ENCODE measurements at regions not wholly inside any gene's neighbourhood (a gene's known extent, or its start where the extent isn't known, plus 50 kb on each side); places are given as distances from the start of the nearest gene placed in this dataset.

GRCh38 chr11:96465512-96465911 is 75.7 kb downstream of the JRKL start:
- no peak for TF ChIP-seq NR2F2 (IDR thresholded peaks at IDR 0.05)
- TF ChIP-seq FOXA2 (IDR thresholded peaks at IDR 0.05), result no peak
- TF ChIP-seq JUND (IDR thresholded peaks at IDR 0.05), result no peak
- no peak for TF ChIP-seq SP1 (IDR thresholded peaks at IDR 0.05)
- no peak for TF ChIP-seq ATF3 (IDR thresholded peaks at IDR 0.05)
- no peak for TF ChIP-seq TAF1 (conservative IDR thresholded peaks at IDR 0.05)
- TF ChIP-seq GABPA (IDR thresholded peaks at IDR 0.05 in 1 of 2, conservative IDR thresholded peaks at IDR 0.05 in 1 of 2), result no peak
- Histone ChIP-seq H3K9ac (ENCODE audit: low read depth in 1 of 2, low read length in 2 of 2) (no peak overlapping the region), H3K27me3 (ENCODE audit: control insufficient read depth in 4 of 4, insufficient read depth in 4 of 4, low read length in 3 of 4) (no peaks in the 10 kb centered on the region), H3K9me3 (ENCODE audit: control insufficient read depth in 4 of 4, low read length in 3 of 4) (no peaks in the 10 kb centered on the region), H3K36me3 (ENCODE audit: control insufficient read depth in 4 of 4, insufficient read depth in 3 of 4, low read depth in 1 of 4, low read length in 3 of 4) (no peaks in the 10 kb centered on the region), H3K27ac (ENCODE audit: low read depth in 1 of 2, low read length in 2 of 2) (no peak overlapping the region), H3K4me3 (ENCODE audit: low read depth in 1 of 3, low read length in 3 of 3) (no peak overlapping the region), H3K4me1 (ENCODE audit: control insufficient read depth in 4 of 4, insufficient read depth in 4 of 4, low read length in 3 of 4) (peaks cover 0 to 2% (median 1%) of the 10 kb centered on the region in 4 donors)
- DNase-seq (ENCODE audit: low spot score), result no peak
- WGBS, result 42% methylated on average over 3 of the region's 3 CpGs

- Histone ChIP-seq H3K9ac (ENCODE audit: low read depth in 1 of 2, low read length in 2 of 2) (no peak overlapping the region), H3K27ac (ENCODE audit: low read depth in 1 of 2, low read length in 2 of 2) (no peak overlapping the region), H3K36me3 (ENCODE audit: control insufficient read depth in 4 of 4, insufficient read depth in 3 of 4, low read depth in 1 of 4, low read length in 3 of 4) (no peaks in the 10 kb centered on the region), H3K27me3 (ENCODE audit: control insufficient read depth in 4 of 4, insufficient read depth in 4 of 4, low read length in 3 of 4) (no peaks in the 10 kb centered on the region), H3K4me3 (ENCODE audit: low read depth in 1 of 3, low read length in 3 of 3) (no peak overlapping the region), H3K9me3 (ENCODE audit: control insufficient read depth in 4 of 4, low read length in 3 of 4) (no peaks in the 10 kb centered on the region), H3K4me1 (ENCODE audit: control insufficient read depth in 4 of 4, insufficient read depth in 4 of 4, low read length in 3 of 4) (peaks cover 0 to 2% (median 1%) of the 10 kb centered on the region in 4 donors)
- TF ChIP-seq TAF1 (conservative IDR thresholded peaks at IDR 0.05) (no peak), FOXA1 (IDR thresholded peaks at IDR 0.05) (no peak), MAX (IDR thresholded peaks at IDR 0.05) (no peak), HNF4A (conservative IDR thresholded peaks at IDR 0.05) (no peak), RAD21 (IDR thresholded peaks at IDR 0.05) (no peak), SP1 (IDR thresholded peaks at IDR 0.05) (no peak), ZBTB33 (IDR thresholded peaks at IDR 0.05) (no peak), FOXA2 (IDR thresholded peaks at IDR 0.05) (no peak), HNF4G (IDR thresholded peaks at IDR 0.05) (no peak), REST (IDR thresholded peaks at IDR 0.05) (no peak), RXRA (IDR thresholded peaks at IDR 0.05) (no peak)
- DNase-seq (ENCODE audit: low spot score), result no peak
- over 99% methylated on average over 2 of the region's 2 CpGs for WGBS
Observed at GRCh38 chr11:96466607-96467006, 76.8 kb downstream of the JRKL start.
